Smooth muscle cell (in vitro differentiated cells): ENCODE measurements at regions not wholly inside any gene's neighbourhood (a gene's known extent, or its start where the extent isn't known, plus 50 kb on each side); places are given as distances from the start of the nearest gene placed in this dataset.

Source experiments
- DNase-seq: peaks from one replicate; lab custom pipeline; 2025; ENCODE audit not compliant: unreplicated experiment; lab: John Stamatoyannopoulos, UW
- H2AFZ ChIP-seq: fragments of 200-600 bp; sonication (generic); 2 replicates; pipeline ENCODE4 v1.6.0; 2016; ENCODE audit warnings: antibody characterized with exemption, low read depth, mild to moderate bottlenecking
- H3F3A ChIP-seq: fragments of 200-600 bp; sonication (generic); 2 replicates; pipeline ENCODE4 v1.6.0; 2017; ENCODE audit warnings: antibody characterized with exemption, low read depth
- H3K27ac ChIP-seq: fragments of 200-600 bp; sonication (generic); 2 replicates; pipeline ENCODE4 v1.5.1; 2016; ENCODE audit warnings: low read depth, mild to moderate bottlenecking
- H3K27me3 ChIP-seq: fragments of 200-600 bp; sonication (generic); 2 replicates; pipeline ENCODE4 v1.6.1; 2016; ENCODE audit warnings: low read depth, mild to moderate bottlenecking
- H3K36me3 ChIP-seq: fragments of 200-600 bp; sonication (generic); 2 replicates; pipeline ENCODE4 v1.5.1; 2016; ENCODE audit warnings: low read depth
- H3K4me1 ChIP-seq: fragments of 200-600 bp; sonication (generic); 2 replicates; pipeline ENCODE4 v1.5.1; 2016; ENCODE audit warnings: low read depth
- H3K4me2 ChIP-seq: fragments of 200-600 bp; sonication (generic); 2 replicates; pipeline ENCODE4 v1.6.0; 2016; ENCODE audit warnings: mild to moderate bottlenecking
- H3K4me3 ChIP-seq: fragments of 200-600 bp; sonication (generic); 2 replicates; pipeline ENCODE4 v1.5.1; 2016; ENCODE audit warnings: mild to moderate bottlenecking
- H3K79me2 ChIP-seq: fragments of 200-600 bp; sonication (generic); 2 replicates; pipeline ENCODE4 v1.6.0; 2016; ENCODE audit warnings: low read depth, mild to moderate bottlenecking
- H3K9ac ChIP-seq: fragments of 200-600 bp; sonication (generic); 2 replicates; pipeline ENCODE4 v1.6.0; 2016; ENCODE audit warnings: low read depth
- H3K9me3 ChIP-seq: fragments of 200-600 bp; sonication (generic); replicated peaks from 2 replicates; pipeline ENCODE4 v1.5.1; 2016; ENCODE audit warnings: low read depth
- H4K20me1 ChIP-seq: fragments of 200-600 bp; sonication (generic); 2 replicates; pipeline ENCODE4 v1.6.0; 2016; ENCODE audit warnings: low read depth
- WGBS: methylation state at CpG from one replicate; pipeline ENCODE4 v1.1.7; 2016; ENCODE audit warnings: low lambda C conversion rate; 5-methylcytosine and 5-hydroxymethylcytosine counted together
- TF ChIP-seq, protein P1 (sequence below): fragments of 200-600 bp; sonication (generic); IDR thresholded peaks from 2 replicates; pipeline ENCODE4 v1.5.1; 2017; ENCODE audit warnings: borderline replicate concordance, mild to moderate bottlenecking, antibody characterized with exemption; ENCODE audit not compliant: insufficient read depth, poor library complexity, severe bottlenecking

DNA sequence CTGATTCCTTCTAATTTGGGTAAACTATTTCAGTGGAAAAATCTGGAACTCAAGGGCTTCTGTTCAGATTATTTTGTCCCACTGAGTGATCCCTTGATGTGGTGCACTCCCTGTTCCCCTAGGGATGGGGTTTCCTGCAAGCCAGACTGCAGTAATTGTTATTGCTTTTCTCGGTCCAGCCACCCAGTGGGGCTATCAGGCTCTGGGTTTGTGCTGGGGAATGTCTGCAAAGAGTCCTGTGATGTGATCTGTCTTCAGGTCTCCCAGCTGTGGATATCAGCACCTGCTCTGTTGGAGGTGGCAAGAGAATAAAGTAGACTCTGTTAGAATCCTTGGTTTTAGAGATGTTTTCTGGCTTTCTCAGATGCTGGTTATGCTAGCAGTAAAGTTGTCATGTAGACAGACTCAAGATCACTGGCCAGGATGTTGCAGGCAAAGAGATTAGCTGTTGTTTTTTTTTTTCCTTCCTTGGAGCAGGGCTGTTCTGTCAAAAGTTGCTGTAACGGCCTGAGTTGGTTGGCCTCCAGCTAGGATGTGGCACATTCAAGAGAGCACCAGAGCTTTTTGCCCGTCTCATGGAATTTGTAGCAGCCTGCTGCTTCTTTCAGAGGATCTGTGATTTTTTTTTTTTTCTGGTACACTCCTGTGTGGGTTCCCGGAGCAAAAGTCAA is 1314.0 kb downstream of the PCDH19 start:
- TF ChIP-seq, protein P1, sequence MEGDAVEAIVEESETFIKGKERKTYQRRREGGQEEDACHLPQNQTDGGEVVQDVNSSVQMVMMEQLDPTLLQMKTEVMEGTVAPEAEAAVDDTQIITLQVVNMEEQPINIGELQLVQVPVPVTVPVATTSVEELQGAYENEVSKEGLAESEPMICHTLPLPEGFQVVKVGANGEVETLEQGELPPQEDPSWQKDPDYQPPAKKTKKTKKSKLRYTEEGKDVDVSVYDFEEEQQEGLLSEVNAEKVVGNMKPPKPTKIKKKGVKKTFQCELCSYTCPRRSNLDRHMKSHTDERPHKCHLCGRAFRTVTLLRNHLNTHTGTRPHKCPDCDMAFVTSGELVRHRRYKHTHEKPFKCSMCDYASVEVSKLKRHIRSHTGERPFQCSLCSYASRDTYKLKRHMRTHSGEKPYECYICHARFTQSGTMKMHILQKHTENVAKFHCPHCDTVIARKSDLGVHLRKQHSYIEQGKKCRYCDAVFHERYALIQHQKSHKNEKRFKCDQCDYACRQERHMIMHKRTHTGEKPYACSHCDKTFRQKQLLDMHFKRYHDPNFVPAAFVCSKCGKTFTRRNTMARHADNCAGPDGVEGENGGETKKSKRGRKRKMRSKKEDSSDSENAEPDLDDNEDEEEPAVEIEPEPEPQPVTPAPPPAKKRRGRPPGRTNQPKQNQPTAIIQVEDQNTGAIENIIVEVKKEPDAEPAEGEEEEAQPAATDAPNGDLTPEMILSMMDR, result no peak
- peak overlapping the region; percentile 37 for H2AFZ ChIP-seq
- peak overlapping the region; percentile 31 for H3K27ac ChIP-seq
- H3K36me3 ChIP-seq, result no peaks in the 10 kb centered on the region
- H3K9me3 ChIP-seq, result peaks cover 4% of the 10 kb centered on the region
- no peak overlapping the region for H3K9ac ChIP-seq
- H3K27me3 ChIP-seq, result no peaks in the 10 kb centered on the region
- DNase-seq, result peak; percentile 11
- WGBS, result 17% methylated on average over 4 of the region's 4 CpGs
- no peaks in the 10 kb centered on the region for H3K4me1 ChIP-seq
- H3K4me3 ChIP-seq, result no peak overlapping the region
- H3K79me2 ChIP-seq, result no peaks in the 10 kb centered on the region
- no peaks in the 10 kb centered on the region for H3F3A ChIP-seq
- no peaks in the 10 kb centered on the region for H4K20me1 ChIP-seq
- peak overlapping the region; percentile 17 for H3K4me2 ChIP-seq

DNA sequence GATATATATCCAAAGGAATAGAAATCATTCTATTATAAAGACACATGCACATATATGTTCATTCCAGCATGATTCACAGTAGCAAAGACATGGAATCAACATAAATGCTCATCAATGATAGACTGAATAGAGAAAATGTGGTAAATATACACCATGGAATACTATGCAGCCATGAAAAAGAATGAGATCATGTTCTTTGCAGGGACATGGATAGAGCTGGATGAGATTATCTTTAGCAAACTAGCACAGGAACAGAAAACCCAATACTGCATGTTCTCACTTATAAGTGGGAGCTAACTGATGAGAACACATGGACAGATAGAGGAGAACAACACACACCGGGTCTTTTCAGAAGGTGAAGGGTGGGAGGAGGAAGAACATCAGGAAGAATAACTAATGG is 1318.6 kb downstream of the PCDH19 start:
- no peaks in the 10 kb centered on the region for H3F3A ChIP-seq
- H3K27me3 ChIP-seq, result no peaks in the 10 kb centered on the region
- H3K79me2 ChIP-seq, result no peaks in the 10 kb centered on the region
- no peak overlapping the region for H3K9ac ChIP-seq
- no peak for DNase-seq
- no peak overlapping the region for H2AFZ ChIP-seq
- H3K4me3 ChIP-seq, result no peak overlapping the region
- TF ChIP-seq, protein P1, result no peak
- no peaks in the 10 kb centered on the region for H4K20me1 ChIP-seq
- H3K4me2 ChIP-seq, result no peak overlapping the region
- H3K27ac ChIP-seq, result no peak overlapping the region
- 100% methylated on average over 1 of the region's 1 CpG for WGBS
- H3K9me3 ChIP-seq, result peaks cover 4% of the 10 kb centered on the region
- H3K36me3 ChIP-seq, result no peaks in the 10 kb centered on the region
- H3K4me1 ChIP-seq, result no peaks in the 10 kb centered on the region

DNA sequence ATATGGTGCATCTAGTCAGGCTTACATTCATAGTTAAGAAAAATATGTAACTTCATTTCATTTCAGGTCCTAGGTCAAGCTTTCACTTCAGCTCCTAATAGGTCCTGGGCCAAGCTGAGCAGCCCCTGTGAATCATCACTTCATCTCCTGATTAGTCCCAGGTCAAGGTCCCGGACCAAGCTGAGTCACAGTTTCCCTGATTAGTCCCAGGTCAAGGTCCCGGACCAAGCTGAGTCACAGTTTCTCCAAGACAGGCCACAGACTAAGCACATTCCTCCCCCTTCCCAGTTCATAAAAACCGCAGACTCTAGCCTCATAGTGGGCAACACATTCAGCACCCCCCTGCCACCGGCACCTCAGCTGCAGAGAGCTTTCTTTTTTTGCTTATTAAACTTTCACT is 1331.8 kb downstream of the PCDH19 start:
- no peaks in the 10 kb centered on the region for H3K9me3 ChIP-seq
- no peak for DNase-seq

DNA sequence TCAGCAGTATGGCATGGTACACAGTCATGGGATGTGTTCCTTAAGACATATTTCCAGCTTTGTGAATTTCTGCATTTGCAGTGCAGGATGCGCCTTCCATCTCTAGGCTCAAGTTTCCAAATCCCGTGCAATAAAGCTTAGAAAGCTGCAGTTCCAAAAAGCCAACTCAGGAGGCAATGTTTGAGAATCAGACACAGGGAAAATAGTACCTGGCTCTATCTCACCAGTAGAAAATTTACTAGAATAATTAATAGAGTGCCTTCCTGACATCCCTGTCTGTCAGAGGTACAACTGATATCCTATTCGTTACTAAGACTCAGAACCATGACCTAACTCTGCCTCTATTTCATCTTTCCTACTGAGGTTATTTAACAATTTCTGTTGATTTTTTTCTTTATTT is 1333.0 kb downstream of the PCDH19 start:
- no peaks in the 10 kb centered on the region for H4K20me1 ChIP-seq
- H3K4me3 ChIP-seq, result no peak overlapping the region
- TF ChIP-seq, protein P1, result no peak
- no peaks in the 10 kb centered on the region for H3K79me2 ChIP-seq
- H3K27me3 ChIP-seq, result no peaks in the 10 kb centered on the region
- H3F3A ChIP-seq, result no peaks in the 10 kb centered on the region
- no peak overlapping the region for H3K27ac ChIP-seq
- no peak for DNase-seq
- H3K4me2 ChIP-seq, result no peak overlapping the region
- 92% methylated on average over 3 of the region's 3 CpGs for WGBS
- H3K9me3 ChIP-seq, result no peaks in the 10 kb centered on the region
- H3K36me3 ChIP-seq, result no peaks in the 10 kb centered on the region
- no peaks in the 10 kb centered on the region for H3K4me1 ChIP-seq
- H2AFZ ChIP-seq, result no peak overlapping the region
- H3K9ac ChIP-seq, result no peak overlapping the region

More for the DNA sequence above, 1331.8 kb downstream of the PCDH19 start:
- TF ChIP-seq, protein P1, result no peak
- no peak overlapping the region for H2AFZ ChIP-seq
- H3K4me1 ChIP-seq, result no peaks in the 10 kb centered on the region
- no peaks in the 10 kb centered on the region for H3K79me2 ChIP-seq
- H3K27ac ChIP-seq, result no peak overlapping the region
- no peak overlapping the region for H3K4me2 ChIP-seq
- no peak overlapping the region for H3K9ac ChIP-seq
- no peaks in the 10 kb centered on the region for H3F3A ChIP-seq
- WGBS, result 16% methylated on average over 4 of the region's 4 CpGs
- H3K4me3 ChIP-seq, result no peak overlapping the region
- H4K20me1 ChIP-seq, result no peaks in the 10 kb centered on the region
- no peaks in the 10 kb centered on the region for H3K27me3 ChIP-seq
- no peaks in the 10 kb centered on the region for H3K36me3 ChIP-seq
